HCT116 (cell line): ENCODE measurements at regions not wholly inside any gene's neighbourhood (a gene's known extent, or its start where the extent isn't known, plus 50 kb on each side); places are given as distances from the start of the nearest gene placed in this dataset.

Experiments
- ATAC-seq: fragments of 200-7000 bp; cut with Tn5 transposase; 2 replicates; pipeline ENCODE4 v1.9.1; 2020; ENCODE audit warnings: mild to moderate bottlenecking, moderate library complexity
- BruUV-seq: library from RNA; stranded (reverse); fragments of 400-500 nt; replicated peaks from 2 replicates; lab custom pipeline; 2021; lab: Mats Ljungman, UMichigan
- CTCF ChIA-PET: fragments of 300-600 bp; sonication (Branson Sonifier 250); formaldehyde crosslinking; loops from one replicate; lab custom pipeline; 2021; ENCODE audit warnings: antibody characterized with exemption; lab: Charles Lee
- POLR2A ChIA-PET: fragments of 300-600, 350-600 bp; sonication (Branson Sonifier 250); formaldehyde crosslinking; loops from one replicate; lab custom pipeline; 2021; ENCODE audit warnings: antibody characterized with exemption; lab: Charles Lee
- RAD21 ChIA-PET, 2 experiments: fragments of 300-600 bp; sonication (Branson Sonifier 250); formaldehyde crosslinking; loops; one replicate each; lab custom pipeline; 2023; ENCODE audit warnings: low total read pairs in 2 of 2; ENCODE audit not compliant: uncharacterized antibody in 2 of 2, unreplicated experiment in 2 of 2, low non-redundant PET in 1 of 2; lab: Charles Lee
- DNase-seq: peaks from one replicate; pipeline ENCODE4 v3.0.0-alpha.2; 2010; ENCODE audit warnings: low read depth, low spot score
- H2AFZ ChIP-seq: fragments of 200-600 bp; shearing (Covaris generic), sonication (generic); 2 replicates; pipeline ENCODE4 v1.6.1; 2017; ENCODE audit warnings: low read depth, mixed run types, mixed read lengths, antibody characterized with exemption, low read length; ENCODE audit not compliant: poor library complexity, severe bottlenecking
- H3K27ac ChIP-seq: 2 replicates; pipeline ENCODE4 v1.5.1; 2012; ENCODE audit warnings: low read depth, low read length
- H3K27me3 ChIP-seq: fragments of 200-600 bp; sonication (generic); 2 replicates; pipeline ENCODE4 v1.6.1; 2016; ENCODE audit warnings: mixed run types, low read length, mixed read lengths; ENCODE audit not compliant: insufficient read depth
- H3K36me3 ChIP-seq, 2 experiments: fragments of 200-500 bp in 1 of 2; fragments of 200-600 bp in 1 of 2; sonication (Bioruptor generic) in 1 of 2; sonication (generic) in 1 of 2; 2 replicates each; pipeline versions ENCODE4 v1.5.1 to v1.6.1; 2014 to 2016; ENCODE audit warnings: low read length in 2 of 2, inconsistent platforms in 1 of 2, mixed read lengths in 1 of 2, mixed run types in 1 of 2; ENCODE audit not compliant: insufficient read depth in 2 of 2, control insufficient read depth in 1 of 2
- H3K4me1 ChIP-seq, 2 experiments: fragments of 200-600 bp in 1 of 2; sonication (generic) in 1 of 2; 2 replicates each; pipeline versions ENCODE4 v1.5.1 to v1.6.1; 2012 to 2017; ENCODE audit warnings: low read length in 2 of 2, inconsistent platforms in 1 of 2, mild to moderate bottlenecking in 1 of 2, mixed read lengths in 1 of 2, mixed run types in 1 of 2, moderate library complexity in 1 of 2; ENCODE audit not compliant: insufficient read depth in 2 of 2, control insufficient read depth in 1 of 2
- H3K4me2 ChIP-seq: fragments of 200-600 bp; sonication (generic); 2 replicates; pipeline ENCODE4 v1.6.1; 2017; ENCODE audit warnings: mixed run types, low read length, mixed read lengths
- H3K4me3 ChIP-seq, 2 experiments: fragments of 200-600 bp in 1 of 2; sonication (generic) in 1 of 2; replicated peaks in 1 of 2; 2 replicates each; pipeline ENCODE4 v1.5.1; 2011 to 2016; ENCODE audit warnings: low read length in 2 of 2, control low read depth in 1 of 2, low read depth in 1 of 2, mild to moderate bottlenecking in 1 of 2, mixed read lengths in 1 of 2, mixed run types in 1 of 2
- H3K79me2 ChIP-seq: fragments of 200-600 bp; sonication (generic); 2 replicates; pipeline ENCODE4 v1.6.1; 2017; ENCODE audit warnings: mild to moderate bottlenecking, mixed run types, low read length, moderate library complexity, mixed read lengths; ENCODE audit not compliant: insufficient read depth
- H3K9ac ChIP-seq: fragments of 200-600 bp; sonication (generic); 2 replicates; pipeline ENCODE4 v1.6.1; 2016; ENCODE audit warnings: low read length, mixed read lengths
- H3K9me2 ChIP-seq: fragments of 200-600 bp; sonication (generic), shearing (Covaris generic); 2 replicates; pipeline ENCODE4 v1.6.1; 2017; ENCODE audit warnings: mixed run types, mild to moderate bottlenecking, moderate library complexity; ENCODE audit not compliant: insufficient read depth
- H3K9me3 ChIP-seq, 2 experiments: fragments of 200-500 bp in 1 of 2; fragments of 200-600 bp in 1 of 2; sonication (Bioruptor generic) in 1 of 2; sonication (generic) in 1 of 2; 2 replicates each; pipeline ENCODE4 v1.6.1; 2014 to 2017; ENCODE audit warnings: low read length in 2 of 2, mixed read lengths in 2 of 2, inconsistent platforms in 1 of 2, low read depth in 1 of 2, mild to moderate bottlenecking in 1 of 2, mixed run types in 1 of 2, moderate library complexity in 1 of 2; ENCODE audit not compliant: control insufficient read depth in 1 of 2, insufficient read depth in 1 of 2
- H4K20me1 ChIP-seq: fragments of 200-600 bp; sonication (generic), shearing (Covaris generic); 2 replicates; pipeline ENCODE4 v1.6.1; 2017; ENCODE audit warnings: mixed run types, mild to moderate bottlenecking, moderate library complexity; ENCODE audit not compliant: insufficient read depth
- ATF3 ChIP-seq: IDR thresholded peaks from 2 replicates; pipeline ENCODE4 v1.6.1; 2012
- CBX3 ChIP-seq: IDR thresholded peaks from 2 replicates; pipeline ENCODE4 v1.6.1; 2012; ENCODE audit warnings: low read depth
- CTCF ChIP-seq, 3 experiments: fragments of 200-600 bp in 1 of 3; sonication (generic) in 1 of 3; IDR thresholded peaks in 2 of 3; conservative IDR thresholded peaks in 1 of 3; 2 replicates each; pipeline ENCODE4 v1.5.1; 2012 to 2017; ENCODE audit warnings: low read depth in 2 of 3, low read length in 2 of 3, antibody characterized with exemption in 1 of 3, borderline replicate concordance in 1 of 3, control low read depth in 1 of 3, mild to moderate bottlenecking in 1 of 3, mixed read lengths in 1 of 3, mixed run types in 1 of 3, moderate library complexity in 1 of 3; ENCODE audit not compliant: insufficient read depth in 1 of 3
- EGR1 ChIP-seq: IDR thresholded peaks from 2 replicates; pipeline ENCODE4 v1.6.1; 2012; ENCODE audit warnings: low read depth
- ELF1 ChIP-seq: IDR thresholded peaks from 2 replicates; pipeline ENCODE4 v1.6.1; 2012; ENCODE audit warnings: low read depth, borderline replicate concordance
- EZH2 ChIP-seq: fragments of 200-600 bp; sonication (generic); IDR thresholded peaks from 2 replicates; pipeline ENCODE4 v1.6.1; 2017; ENCODE audit warnings: antibody characterized with exemption, mixed run types
- EZH2phosphoT487 ChIP-seq: fragments of 200-600 bp; IDR thresholded peaks from 2 replicates; pipeline ENCODE4 v1.6.1; 2018; ENCODE audit warnings: antibody characterized with exemption, borderline replicate concordance
- FOSL1 ChIP-seq: IDR thresholded peaks from 2 replicates; pipeline ENCODE4 v1.6.1; 2012; ENCODE audit warnings: low read depth
- JUND ChIP-seq: IDR thresholded peaks from 2 replicates; pipeline ENCODE4 v1.6.1; 2012
- MAX ChIP-seq: IDR thresholded peaks from 2 replicates; pipeline ENCODE4 v1.6.1; 2012
- POLR2A ChIP-seq: IDR thresholded peaks from 2 replicates; pipeline ENCODE4 v1.7.0; 2011; ENCODE audit warnings: borderline replicate concordance; ENCODE audit not compliant: insufficient read depth, insufficient read length; ENCODE audit errors: extremely low read depth
- RAD21 ChIP-seq: IDR thresholded peaks from 2 replicates; pipeline ENCODE4 v1.6.1; 2012; ENCODE audit warnings: low read depth, mild to moderate bottlenecking
- REST ChIP-seq: IDR thresholded peaks from 2 replicates; pipeline ENCODE4 v1.6.1; 2012; ENCODE audit warnings: low read depth
- SP1 ChIP-seq: IDR thresholded peaks from 2 replicates; pipeline ENCODE4 v1.6.1; 2012; ENCODE audit warnings: low read depth
- SRF ChIP-seq: IDR thresholded peaks from 2 replicates; pipeline ENCODE4 v1.6.1; 2012; ENCODE audit warnings: low read depth
- TCF7L2 ChIP-seq: IDR thresholded peaks from 2 replicates; pipeline ENCODE4 v1.7.0; 2011; ENCODE audit warnings: borderline replicate concordance, inconsistent platforms; ENCODE audit not compliant: insufficient read depth, insufficient read length; ENCODE audit errors: extremely low read depth
- YY1 ChIP-seq: IDR thresholded peaks from 2 replicates; pipeline ENCODE4 v1.6.1; 2011; ENCODE audit warnings: low read length, low read depth, moderate library complexity, mild to moderate bottlenecking; ENCODE audit not compliant: insufficient replicate concordance; ENCODE audit errors: extremely low read depth
- ZFX ChIP-seq: fragments of 450-650 bp; IDR thresholded peaks from 2 replicates; pipeline ENCODE4 v1.6.1; 2017
- ZNF274 ChIP-seq: fragments of 200-500 bp; sonication (Bioruptor generic); IDR thresholded peaks from 2 replicates; pipeline ENCODE4 v1.6.1; 2014; ENCODE audit warnings: mild to moderate bottlenecking, low read depth, low read length, inconsistent platforms
- intact Hi-C: fragments of 100-400 bp; cut with micrococcal nuclease; formaldehyde crosslinking; loops from 2 replicates; pipeline ENCODE4 v1.10.0; 2022

GRCh38 chr13:30148786-30149185 lies 158.6 kb downstream of the KATNAL1 start:
- CTCF ChIA-PET = interaction anchor here (1.0 kb wide), 1 partner anchor 16 kb away, joined by 4 read pairs; no protein-coding TSS in a partner anchor
- POLR2A ChIA-PET = no interaction called here
- no peak for ATAC-seq

More at GRCh38 chr13:30148786-30149185, 158.6 kb downstream of the KATNAL1 start:
- no peaks in the 10 kb centered on the region for H3K36me3 ChIP-seq
- TF ChIP-seq EZH2 = no peak
- no peak for TF ChIP-seq POLR2A
- TF ChIP-seq CBX3 = no peak
- no peak for TF ChIP-seq ATF3
- TF ChIP-seq RAD21 = no peak
- TF ChIP-seq SRF = no peak
- TF ChIP-seq TCF7L2 = no peak
- no peak for TF ChIP-seq JUND
- no peak for TF ChIP-seq EZH2phosphoT487
- no peak for TF ChIP-seq CTCF (IDR thresholded peaks at IDR 0.05 in 2 of 3, conservative IDR thresholded peaks at IDR 0.05 in 1 of 3; ENCODE audit: borderline replicate concordance in 1 of 3, insufficient read depth in 1 of 3, low read depth in 2 of 3, low read length in 2 of 3)
- no peak for TF ChIP-seq EGR1
- TF ChIP-seq ZNF274 = no peak
- TF ChIP-seq YY1 = no peak
- no peak for TF ChIP-seq SP1
- TF ChIP-seq ZFX = no peak
- no peak for TF ChIP-seq ELF1
- TF ChIP-seq MAX = no peak
- no peak for TF ChIP-seq FOSL1
- no peak for TF ChIP-seq REST
- TF ChIP-seq, all 23 proteins: peak for 0
- DNase-seq = no peak
- Histone ChIP-seq H3K79me2 (no peaks in the 10 kb centered on the region), H3K9me3 (peaks cover 0 to 3% of the 10 kb centered on the region in 2 experiments; a peak in 1 of 4 replicates), H2AFZ (no peak overlapping the region), H4K20me1 (no peaks in the 10 kb centered on the region), H3K9ac (no peak overlapping the region), H3K4me1 (peaks cover 0 to 2% of the 10 kb centered on the region in 2 experiments; a peak in 1 of 4 replicates), H3K4me2 (no peak overlapping the region), H3K27me3 (no peaks in the 10 kb centered on the region), H3K4me3 (no peak overlapping the region), H3K27ac (no peak overlapping the region), H3K9me2 (no peaks in the 10 kb centered on the region)
- RAD21 ChIA-PET = no interaction called here
- intact Hi-C loops = no loop called here
- no TSS peak for BruUV-seq
